Activated CD8-positive, alpha-beta memory T cell treated with anti-CD3 and anti-CD28 coated beads, Interleukin-2, amount 10 ng/mL, durations not matched to agents 7 days and 5 days (primary cell): ENCODE measurements at regions not wholly inside any gene's neighbourhood (a gene's known extent, or its start where the extent isn't known, plus 50 kb on each side); places are given as distances from the start of the nearest gene placed in this dataset.
"Not testable (repeated sequence)": the region's sequence is repeated elsewhere in the genome, so short reads cannot be mapped to it uniquely, and the experiment has no call there.

Experiments
- ATAC-seq: fragments of 150-1000 bp; cut with Tn5 transposase; one replicate; pipeline ENCODE4 v1.10.0; 2021; ENCODE audit warnings: moderate library complexity
- CTCF ChIA-PET: fragments of 350-600 bp; sonication (Branson Sonifier 250); formaldehyde crosslinking; loops from one replicate; lab custom pipeline; 2021; ENCODE audit warnings: antibody characterized with exemption; lab: Charles Lee
- DNase-seq: peaks from one replicate; pipeline ENCODE4 v3.0.0-alpha.2; 2020
- H3K27ac Mint-ChIP-seq: one replicate; pipeline ENCODE4 v1.8.0; 2021; ENCODE audit warnings: mild to moderate bottlenecking, mixed read lengths
- H3K27me3 Mint-ChIP-seq: one replicate; pipeline ENCODE4 v1.8.0; 2021; ENCODE audit warnings: mixed read lengths
- H3K36me3 Mint-ChIP-seq: one replicate; pipeline ENCODE4 v1.8.0; 2021; ENCODE audit warnings: mild to moderate bottlenecking, mixed read lengths
- H3K4me1 Mint-ChIP-seq: one replicate; pipeline ENCODE4 v1.8.0; 2021; ENCODE audit warnings: mixed read lengths
- H3K4me3 Mint-ChIP-seq: one replicate; pipeline ENCODE4 v1.8.0; 2021; ENCODE audit warnings: mild to moderate bottlenecking, moderate library complexity, mixed read lengths
- H3K9me3 Mint-ChIP-seq: one replicate; pipeline ENCODE4 v1.8.0; 2022; ENCODE audit warnings: low read depth, mixed read lengths

GRCh38 chr7:157476201-157476600 lies 139.4 kb downstream of the DNAJB6 start:
- CTCF ChIA-PET = interaction anchor here (2.4 kb wide), 1 partner anchor 14 kb away, joined by 6 read pairs; no protein-coding TSS in a partner anchor
- no peak overlapping the region for H3K4me3 Mint-ChIP-seq
- peaks cover 17% of the 10 kb centered on the region for H3K9me3 Mint-ChIP-seq
- peaks cover 50% of the 10 kb centered on the region for H3K4me1 Mint-ChIP-seq
- no peak for ATAC-seq
- peak; percentile 33 for DNase-seq
- peaks cover 4% of the 10 kb centered on the region for H3K27me3 Mint-ChIP-seq
- H3K27ac Mint-ChIP-seq = peak overlapping the region; percentile 25
- peaks cover 40% of the 10 kb centered on the region for H3K36me3 Mint-ChIP-seq

- peaks cover 43% of the 10 kb centered on the region for H3K4me1 Mint-ChIP-seq
- peaks cover 4% of the 10 kb centered on the region for H3K27me3 Mint-ChIP-seq
- H3K4me3 Mint-ChIP-seq = no peak overlapping the region
- ATAC-seq = no peak
- peaks cover 17% of the 10 kb centered on the region for H3K9me3 Mint-ChIP-seq
- CTCF ChIA-PET = no interaction called here
- peaks cover 37% of the 10 kb centered on the region for H3K36me3 Mint-ChIP-seq
- no peak overlapping the region for H3K27ac Mint-ChIP-seq
- peak; percentile 34 for DNase-seq
Observed at GRCh38 chr7:157476654-157477549, 140.1 kb downstream of the DNAJB6 start.

- H3K36me3 Mint-ChIP-seq = peaks cover 31% of the 10 kb centered on the region
- H3K27me3 Mint-ChIP-seq = peaks cover 4% of the 10 kb centered on the region
- ATAC-seq = no peak
- H3K4me1 Mint-ChIP-seq = peaks cover 35% of the 10 kb centered on the region
- H3K27ac Mint-ChIP-seq = peak overlapping the region; percentile 78
- H3K9me3 Mint-ChIP-seq = peaks cover 16% of the 10 kb centered on the region
- H3K4me3 Mint-ChIP-seq = peak overlapping the region; percentile 34
- DNase-seq = peak; percentile 44
- CTCF ChIA-PET = no interaction called here
Observed at GRCh38 chr7:157477550-157478212, 140.9 kb downstream of the DNAJB6 start.

GRCh38 chr7:157478611-157479010 lies 141.8 kb downstream of the DNAJB6 start:
- CTCF ChIA-PET = not testable (repeated sequence)

GRCh38 chr7:157479326-157479725 lies 142.5 kb downstream of the DNAJB6 start:
- Mint-ChIP-seq H3K27me3 (peaks cover 4% of the 10 kb centered on the region), H3K27ac (no peak overlapping the region), H3K4me1 (peaks cover 29% of the 10 kb centered on the region), H3K36me3 (peaks cover 17% of the 10 kb centered on the region), H3K9me3 (peaks cover 5% of the 10 kb centered on the region), H3K4me3 (no peak overlapping the region)
- CTCF ChIA-PET = no interaction called here
- no peak for DNase-seq
- no peak for ATAC-seq

More at GRCh38 chr7:157478611-157479010, 141.8 kb downstream of the DNAJB6 start:
- H3K27me3 Mint-ChIP-seq, DNase-seq, ATAC-seq, H3K9me3 Mint-ChIP-seq, H3K4me3 Mint-ChIP-seq, H3K27ac Mint-ChIP-seq: not testable (repeated sequence)
- Mint-ChIP-seq H3K36me3 (peaks cover 21% of the 10 kb centered on the region), H3K4me1 (peaks cover 31% of the 10 kb centered on the region)

- peaks cover 31% of the 10 kb centered on the region for H3K4me1 Mint-ChIP-seq
- ATAC-seq (no peak), DNase-seq (no peak)
- H3K27ac Mint-ChIP-seq = no peak overlapping the region
- no peak overlapping the region for H3K4me3 Mint-ChIP-seq
- H3K36me3 Mint-ChIP-seq = peaks cover 9% of the 10 kb centered on the region
- CTCF ChIA-PET = interaction anchor here (0.7 kb wide), 1 partner anchor 48 kb away, joined by 3 read pairs; no protein-coding TSS in a partner anchor
- peaks cover 2% of the 10 kb centered on the region for H3K9me3 Mint-ChIP-seq
- H3K27me3 Mint-ChIP-seq = peaks cover 12% of the 10 kb centered on the region
Observed at GRCh38 chr7:157480371-157481050, 143.7 kb downstream of the DNAJB6 start.

- Mint-ChIP-seq H3K4me1 (peaks cover 32% of the 10 kb centered on the region), H3K36me3 (peaks cover 5% of the 10 kb centered on the region), H3K27me3 (peaks cover 17% of the 10 kb centered on the region), H3K4me3 (no peak overlapping the region), H3K9me3 (no peaks in the 10 kb centered on the region), H3K27ac (no peak overlapping the region)
- DNase-seq (no peak), ATAC-seq (no peak)
- CTCF ChIA-PET = no interaction called here
Observed at GRCh38 chr7:157481389-157481788, 144.6 kb downstream of the DNAJB6 start.

GRCh38 chr7:157482025-157482424 lies 145.2 kb downstream of the DNAJB6 start:
- no peak overlapping the region for H3K4me3 Mint-ChIP-seq
- peaks cover 23% of the 10 kb centered on the region for H3K27me3 Mint-ChIP-seq
- CTCF ChIA-PET = no interaction called here
- H3K36me3 Mint-ChIP-seq = peaks cover 5% of the 10 kb centered on the region
- H3K9me3 Mint-ChIP-seq = no peaks in the 10 kb centered on the region
- DNase-seq (no peak), ATAC-seq (no peak)
- H3K27ac Mint-ChIP-seq = no peak overlapping the region
- H3K4me1 Mint-ChIP-seq = peaks cover 32% of the 10 kb centered on the region

- Mint-ChIP-seq H3K4me3 (no peak overlapping the region), H3K27me3 (peaks cover 26% of the 10 kb centered on the region), H3K27ac (peak overlapping the region; percentile 34), H3K36me3 (peaks cover 3% of the 10 kb centered on the region), H3K4me1 (peaks cover 28% of the 10 kb centered on the region), H3K9me3 (no peaks in the 10 kb centered on the region)
- peak; percentile 34 for ATAC-seq
- no peak for DNase-seq
- CTCF ChIA-PET = no interaction called here
Observed at GRCh38 chr7:157482517-157483087, 145.8 kb downstream of the DNAJB6 start.

- CTCF ChIA-PET = interaction anchor here (1.5 kb wide), 1 partner anchor 11 kb away, joined by 6 read pairs; no protein-coding TSS in a partner anchor
- no peak for ATAC-seq
- Mint-ChIP-seq H3K9me3 (no peaks in the 10 kb centered on the region), H3K4me3 (no peak overlapping the region), H3K4me1 (peaks cover 19% of the 10 kb centered on the region), H3K27me3 (peaks cover 24% of the 10 kb centered on the region), H3K36me3 (no peaks in the 10 kb centered on the region), H3K27ac (peak overlapping the region; percentile 53)
- no peak for DNase-seq
Observed at GRCh38 chr7:157483515-157483914, 146.7 kb downstream of the DNAJB6 start.

GRCh38 chr7:157483971-157484410 lies 147.2 kb downstream of the DNAJB6 start:
- Mint-ChIP-seq H3K9me3 (no peaks in the 10 kb centered on the region), H3K36me3 (no peaks in the 10 kb centered on the region), H3K4me3 (no peak overlapping the region), H3K27me3 (peaks cover 24% of the 10 kb centered on the region), H3K27ac (no peak overlapping the region), H3K4me1 (peaks cover 18% of the 10 kb centered on the region)
- CTCF ChIA-PET = interaction anchor here (1.5 kb wide), 1 partner anchor 12 kb away, joined by 6 read pairs; no protein-coding TSS in a partner anchor
- ATAC-seq (no peak), DNase-seq (no peak)

GRCh38 chr7:157484411-157485081 lies 147.7 kb downstream of the DNAJB6 start:
- no peak overlapping the region for H3K4me3 Mint-ChIP-seq
- CTCF ChIA-PET = interaction anchor here (1.5 kb wide), 1 partner anchor 12 kb away, joined by 6 read pairs; no protein-coding TSS in a partner anchor
- H3K27me3 Mint-ChIP-seq = peaks cover 22% of the 10 kb centered on the region
- no peak overlapping the region for H3K27ac Mint-ChIP-seq
- peaks cover 17% of the 10 kb centered on the region for H3K4me1 Mint-ChIP-seq
- no peaks in the 10 kb centered on the region for H3K9me3 Mint-ChIP-seq
- H3K36me3 Mint-ChIP-seq = no peaks in the 10 kb centered on the region
- ATAC-seq (no peak), DNase-seq (no peak)
